ENCODE measurements at regions not wholly inside any gene's neighbourhood (a gene's known extent, or its start where the extent isn't known, plus 50 kb on each side); places are given as distances from the start of the nearest gene placed in this dataset.

GRCh38 chr18:53586923-53587322, 637.5 kb downstream of the MBD2 start:
- TF ChIP-seq, protein P1, sequence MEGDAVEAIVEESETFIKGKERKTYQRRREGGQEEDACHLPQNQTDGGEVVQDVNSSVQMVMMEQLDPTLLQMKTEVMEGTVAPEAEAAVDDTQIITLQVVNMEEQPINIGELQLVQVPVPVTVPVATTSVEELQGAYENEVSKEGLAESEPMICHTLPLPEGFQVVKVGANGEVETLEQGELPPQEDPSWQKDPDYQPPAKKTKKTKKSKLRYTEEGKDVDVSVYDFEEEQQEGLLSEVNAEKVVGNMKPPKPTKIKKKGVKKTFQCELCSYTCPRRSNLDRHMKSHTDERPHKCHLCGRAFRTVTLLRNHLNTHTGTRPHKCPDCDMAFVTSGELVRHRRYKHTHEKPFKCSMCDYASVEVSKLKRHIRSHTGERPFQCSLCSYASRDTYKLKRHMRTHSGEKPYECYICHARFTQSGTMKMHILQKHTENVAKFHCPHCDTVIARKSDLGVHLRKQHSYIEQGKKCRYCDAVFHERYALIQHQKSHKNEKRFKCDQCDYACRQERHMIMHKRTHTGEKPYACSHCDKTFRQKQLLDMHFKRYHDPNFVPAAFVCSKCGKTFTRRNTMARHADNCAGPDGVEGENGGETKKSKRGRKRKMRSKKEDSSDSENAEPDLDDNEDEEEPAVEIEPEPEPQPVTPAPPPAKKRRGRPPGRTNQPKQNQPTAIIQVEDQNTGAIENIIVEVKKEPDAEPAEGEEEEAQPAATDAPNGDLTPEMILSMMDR (IDR thresholded peaks at IDR 0.05) = no peak
- no peak for TF ChIP-seq EZH2 (IDR thresholded peaks at IDR 0.05; ENCODE audit: borderline replicate concordance, insufficient read depth, low read depth, low read length, poor library complexity, severe bottlenecking)

Measured in B cell (primary cell).